SIG-M5 treated with dmso at 0.1 percent for 504 hours (cell line): ENCODE measurements at regions not wholly inside any gene's neighbourhood (a gene's known extent, or its start where the extent isn't known, plus 50 kb on each side); places are given as distances from the start of the nearest gene placed in this dataset.

ENCODE experiments used
- DNase-seq: peaks from one replicate; lab custom pipeline; 2025; ENCODE audit not compliant: unreplicated experiment; lab: John Stamatoyannopoulos, UW

- DNase-seq: no peak
These were observed 197.7 kb upstream of the DUSP10 start for GRCh38 chr1:221939607-221940006.

GRCh38 chr1:221937155-221937953 is 195.5 kb upstream of the DUSP10 start:
- no peak for DNase-seq

GRCh38 chr1:221933814-221934213 is 191.9 kb upstream of the DUSP10 start:
- no peak for DNase-seq

- DNase-seq: no peak
These were observed 184.6 kb upstream of the DUSP10 start for GRCh38 chr1:221926441-221926840.

GRCh38 chr1:221925947-221926346 is 184.1 kb upstream of the DUSP10 start:
- DNase-seq: no peak

GRCh38 chr1:221923929-221924598 is 182.2 kb upstream of the DUSP10 start:
- DNase-seq: no peak

- no peak for DNase-seq
These were observed 180.0 kb upstream of the DUSP10 start for GRCh38 chr1:221921936-221922335.

GRCh38 chr1:221919743-221920142 is 177.9 kb upstream of the DUSP10 start:
- no peak for DNase-seq

- DNase-seq: no peak
These were observed 177.5 kb upstream of the DUSP10 start for GRCh38 chr1:221919341-221919740.

- no peak for DNase-seq
These were observed 174.3 kb upstream of the DUSP10 start for GRCh38 chr1:221916176-221916575.

- no peak for DNase-seq
These were observed 173.9 kb upstream of the DUSP10 start for GRCh38 chr1:221915764-221916163.

- DNase-seq: no peak
These were observed 171.5 kb upstream of the DUSP10 start for GRCh38 chr1:221913351-221913892.

GRCh38 chr1:221912230-221912629 is 170.3 kb upstream of the DUSP10 start:
- no peak for DNase-seq

GRCh38 chr1:221911714-221912113 is 169.8 kb upstream of the DUSP10 start:
- DNase-seq: no peak

GRCh38 chr1:221910222-221910621 is 168.3 kb upstream of the DUSP10 start:
- no peak for DNase-seq

- DNase-seq: no peak
These were observed 166.7 kb upstream of the DUSP10 start for GRCh38 chr1:221908573-221908972.

- DNase-seq: no peak
These were observed 165.5 kb upstream of the DUSP10 start for GRCh38 chr1:221907166-221907932.

GRCh38 chr1:221905802-221906201 is 163.9 kb upstream of the DUSP10 start:
- no peak for DNase-seq

GRCh38 chr1:221904319-221904718 is 162.4 kb upstream of the DUSP10 start:
- DNase-seq: no peak

GRCh38 chr1:221903594-221903993 is 161.7 kb upstream of the DUSP10 start:
- DNase-seq: no peak

- no peak for DNase-seq
These were observed 161.1 kb upstream of the DUSP10 start for GRCh38 chr1:221902961-221903360.

GRCh38 chr1:221900678-221901077 is 158.8 kb upstream of the DUSP10 start:
- DNase-seq: no peak
